HG03565 (cell line): ENCODE measurements at regions not wholly inside any gene's neighbourhood (a gene's known extent, or its start where the extent isn't known, plus 50 kb on each side); places are given as distances from the start of the nearest gene placed in this dataset.
"Not testable (repeated sequence)": the region's sequence is repeated elsewhere in the genome, so short reads cannot be mapped to it uniquely, and the experiment has no call there.

ENCODE experiments used
- ATAC-seq: cut with Tn5 transposase; IDR thresholded peaks from one replicate; pipeline ENCODE4 v1.9.1; 2021; ENCODE audit warnings: mild to moderate bottlenecking, moderate library complexity; ENCODE audit not compliant: unreplicated experiment

GRCh38 chr2:61774351-61774750 is 79.5 kb downstream of the FAM161A start:
- ATAC-seq, result no peak

- no peak for ATAC-seq
Observed at GRCh38 chr2:61771904-61772845, 81.7 kb downstream of the FAM161A start.

DNA sequence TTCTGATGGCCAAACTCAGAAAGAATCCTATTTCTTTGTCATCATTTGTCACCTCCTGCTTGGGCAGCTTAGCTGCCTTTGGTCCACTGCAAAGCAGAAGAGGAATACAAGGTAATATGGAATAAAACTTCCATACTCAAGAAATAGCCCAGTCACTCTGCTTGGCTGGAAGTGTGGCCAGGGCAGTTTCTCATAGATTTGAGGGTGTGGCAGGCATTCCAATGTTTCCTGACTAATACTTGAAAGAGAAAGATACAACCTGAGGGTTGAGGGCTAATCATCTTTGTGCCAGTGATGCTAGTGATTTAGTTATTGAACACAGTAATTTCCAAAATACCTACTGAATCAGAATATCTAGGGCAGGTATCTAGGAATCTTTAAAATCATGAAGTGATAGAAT is 83.1 kb downstream of the FAM161A start:
- no peak for ATAC-seq

GRCh38 chr2:61770298-61770697 is 83.6 kb downstream of the FAM161A start:
- no peak for ATAC-seq

DNA sequence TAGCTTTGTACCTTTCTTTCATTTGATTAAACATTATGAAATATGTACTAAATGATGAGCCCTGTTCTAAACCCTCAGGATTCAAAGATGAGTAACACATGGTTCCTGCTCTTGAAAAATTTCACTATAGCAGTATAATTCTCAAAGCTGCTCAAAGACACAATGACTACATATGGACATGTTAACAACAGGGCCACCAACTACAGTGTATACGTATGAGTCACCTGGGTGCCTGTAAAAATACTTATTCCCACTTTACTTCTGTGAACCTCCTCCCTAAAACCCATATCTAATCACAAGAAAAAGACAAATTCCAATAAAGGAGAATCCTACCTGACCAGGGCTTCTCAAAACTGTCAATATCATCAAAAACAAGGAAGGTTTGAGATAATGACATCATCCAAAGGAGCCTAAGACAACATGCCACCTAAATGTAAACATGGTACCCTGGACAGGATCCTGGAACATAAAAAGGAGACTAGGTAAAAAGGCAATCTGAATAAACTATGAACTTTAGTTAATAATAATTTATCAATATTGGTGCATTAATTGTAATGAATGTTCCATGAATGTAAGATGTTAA is 84.7 kb downstream of the FAM161A start:
- ATAC-seq, result no peak

GRCh38 chr2:61764035-61764800 is 89.6 kb downstream of the FAM161A start:
- peak; percentile 92 for ATAC-seq

DNA sequence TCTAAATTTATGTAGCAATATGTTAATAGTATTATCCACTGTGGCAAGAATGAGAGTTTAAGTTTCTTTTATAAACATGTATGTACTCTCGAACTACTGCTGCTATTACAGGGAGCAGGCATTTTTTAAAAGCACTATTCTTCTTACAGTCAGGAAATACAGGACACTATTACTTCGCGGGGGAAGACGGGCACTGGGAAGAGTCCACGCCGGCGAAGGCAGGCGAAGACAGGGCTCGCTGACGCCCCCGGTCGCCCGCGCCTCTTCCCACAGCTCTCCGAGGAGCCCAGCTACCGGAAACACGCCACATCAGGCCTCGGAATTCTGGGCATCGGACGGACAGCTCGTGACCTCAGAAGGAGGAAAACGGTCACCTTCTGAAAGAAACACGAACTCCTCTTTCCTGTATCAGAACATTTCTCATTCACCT is 90.2 kb downstream of the FAM161A start:
- ATAC-seq, result peak; percentile 6

DNA sequence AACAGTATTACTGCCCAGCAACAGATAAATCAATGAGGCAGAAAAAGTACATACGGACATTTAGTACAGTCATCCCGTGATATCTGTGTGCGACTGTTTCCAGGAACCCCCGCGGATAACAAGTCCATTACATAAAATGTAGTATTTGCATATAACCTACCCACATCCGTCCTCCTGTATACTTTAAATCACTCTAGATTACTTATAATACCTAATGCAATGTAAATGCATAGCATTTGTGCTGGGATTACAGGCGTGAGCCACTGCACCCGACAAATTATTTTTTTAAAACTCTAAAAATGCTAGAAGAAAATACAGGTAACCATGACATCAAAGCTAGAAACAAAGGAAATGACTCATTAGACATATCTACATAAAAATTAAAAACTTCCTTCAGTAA is 91.6 kb downstream of the FAM161A start:
- ATAC-seq, result no peak

- no peak for ATAC-seq
Observed at GRCh38 chr2:61759718-61760117, 94.1 kb downstream of the FAM161A start.

- ATAC-seq, result no peak
Observed at GRCh38 chr2:61759005-61759404, 94.9 kb downstream of the FAM161A start.

DNA sequence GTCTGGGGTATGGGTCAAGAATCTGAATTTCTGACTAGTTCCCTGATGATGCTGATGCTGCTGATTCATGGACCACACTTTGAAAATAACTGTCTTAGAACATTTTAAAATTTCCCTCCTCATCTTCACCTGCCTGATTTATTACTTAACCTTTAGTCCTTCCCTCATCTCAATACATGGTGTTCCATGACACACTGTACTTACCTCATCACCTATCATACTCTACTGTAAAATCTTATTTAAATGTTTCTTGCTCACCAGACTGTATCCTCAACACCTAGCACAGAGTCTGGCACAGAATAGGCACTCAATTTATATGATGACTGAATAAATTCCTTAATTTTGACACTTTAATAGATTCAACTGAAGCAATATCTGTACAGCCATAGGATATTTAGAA is 95.7 kb downstream of the FAM161A start:
- no peak for ATAC-seq

GRCh38 chr2:61753512-61753911 is 100.3 kb downstream of the FAM161A start:
- ATAC-seq, result no peak

- ATAC-seq, result no peak
Observed at GRCh38 chr2:61750624-61751023, 103.2 kb downstream of the FAM161A start.

GRCh38 chr2:61742955-61743354 is 110.9 kb downstream of the FAM161A start:
- no peak for ATAC-seq

DNA sequence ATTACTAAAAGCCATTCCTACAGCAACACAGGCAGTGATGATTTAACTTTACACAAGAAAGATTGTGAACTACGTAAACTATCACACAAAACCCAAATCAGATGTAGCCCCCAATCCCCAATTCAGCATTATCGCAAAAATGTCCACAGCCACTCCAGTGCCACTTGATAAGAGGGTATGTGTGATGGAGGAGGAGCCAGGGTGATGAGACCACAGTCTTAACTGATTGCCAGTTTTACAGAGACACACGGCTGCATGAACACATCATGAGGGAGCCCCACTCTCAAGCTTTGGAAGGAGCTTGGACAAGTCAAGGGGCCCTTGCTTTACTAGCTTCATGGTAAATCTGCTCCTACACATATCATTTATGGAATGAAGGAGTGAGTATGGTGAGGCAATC is 116.0 kb downstream of the FAM161A start:
- no peak for ATAC-seq

DNA sequence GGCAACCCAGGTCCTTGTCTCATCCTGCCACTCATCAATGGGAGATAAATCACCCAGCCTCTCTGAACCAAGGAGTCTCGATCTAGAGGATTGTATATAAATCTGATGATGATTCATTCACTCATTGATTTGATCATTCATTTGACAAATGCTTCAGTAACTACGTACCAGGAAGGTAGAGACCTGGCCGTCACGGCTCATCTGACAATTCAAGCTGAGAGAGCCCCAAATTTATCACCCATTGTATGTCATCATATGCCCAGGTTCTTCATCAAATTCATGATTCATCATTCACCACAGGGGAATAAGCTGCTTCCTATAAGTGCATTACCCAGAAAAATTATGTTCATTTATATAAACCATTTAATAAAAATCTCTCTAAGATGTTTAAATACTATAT is 116.9 kb downstream of the FAM161A start:
- ATAC-seq, result no peak

GRCh38 chr2:61733563-61733962 is 120.3 kb downstream of the FAM161A start:
- ATAC-seq, result no peak

DNA sequence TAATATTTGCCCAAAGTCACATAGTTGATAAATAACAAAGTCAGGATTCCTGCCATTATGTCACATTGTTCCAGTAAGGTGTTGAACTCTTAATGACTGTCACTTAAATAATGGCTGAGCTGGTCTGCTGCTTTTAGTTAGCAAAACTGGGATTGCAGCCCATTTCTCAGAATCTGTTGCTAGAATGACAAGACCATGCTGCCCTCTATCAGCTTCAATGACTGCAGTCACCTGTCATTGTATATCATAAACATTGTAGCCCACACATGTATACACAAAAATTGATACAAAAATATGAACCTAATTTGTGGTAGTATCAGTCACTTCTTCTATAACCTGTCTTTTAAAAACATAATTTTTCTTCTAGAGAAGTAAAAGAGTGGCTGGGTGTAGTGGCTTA is 121.1 kb downstream of the FAM161A start:
- no peak for ATAC-seq

DNA sequence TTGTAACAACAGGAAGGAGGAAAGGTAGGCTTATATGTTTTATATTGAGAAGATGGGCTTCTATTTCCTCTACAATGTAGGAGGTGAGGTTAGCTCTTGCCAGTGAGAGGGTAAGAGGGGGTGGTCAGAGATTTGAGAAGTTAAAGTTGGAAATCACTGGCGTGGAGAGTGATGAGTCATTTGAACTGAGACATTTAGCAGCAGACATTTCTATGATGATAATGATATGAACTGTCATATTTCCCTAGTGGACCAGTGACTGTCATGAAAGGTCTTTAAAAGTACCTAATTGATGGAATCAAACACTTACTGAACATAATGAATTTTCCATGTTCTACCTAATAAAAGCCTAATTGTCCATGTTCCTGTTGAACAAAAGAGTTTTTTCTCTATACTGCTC is 126.1 kb downstream of the FAM161A start:
- ATAC-seq, result no peak

GRCh38 chr2:61726456-61727209 is 127.2 kb downstream of the FAM161A start:
- ATAC-seq, result no peak

DNA sequence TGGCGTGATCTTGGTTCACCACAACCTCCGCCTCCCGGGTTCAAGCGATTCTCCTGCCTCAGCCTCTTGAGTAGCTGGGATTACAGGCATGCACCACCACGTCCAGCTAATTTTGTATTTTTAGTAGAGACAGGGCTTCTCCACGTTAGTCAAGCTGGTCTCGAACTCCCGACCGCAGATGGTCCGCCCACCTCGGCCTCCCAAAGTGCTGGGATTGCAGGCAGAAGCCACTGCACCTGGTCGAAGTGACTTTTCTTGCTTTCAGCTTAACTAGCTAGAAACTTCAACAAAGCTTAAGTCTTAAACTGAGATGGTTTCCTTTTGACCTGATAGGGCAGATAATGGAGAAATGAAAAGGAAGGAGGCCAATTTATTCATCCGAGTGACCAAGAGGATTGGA is 130.5 kb downstream of the FAM161A start:
- ATAC-seq, result not testable (repeated sequence)
